HCT116 (cell line): ENCODE measurements at regions not wholly inside any gene's neighbourhood (a gene's known extent, or its start where the extent isn't known, plus 50 kb on each side); places are given as distances from the start of the nearest gene placed in this dataset.

Source experiments
- ATAC-seq: fragments of 200-7000 bp; cut with Tn5 transposase; 2 replicates; pipeline ENCODE4 v1.9.1; 2020; ENCODE audit warnings: mild to moderate bottlenecking, moderate library complexity
- BruUV-seq: library from RNA; stranded (reverse); fragments of 400-500 nt; replicated peaks from 2 replicates; lab custom pipeline; 2021; lab: Mats Ljungman, UMichigan
- CTCF ChIA-PET: fragments of 300-600 bp; sonication (Branson Sonifier 250); formaldehyde crosslinking; loops from one replicate; lab custom pipeline; 2021; ENCODE audit warnings: antibody characterized with exemption; lab: Charles Lee
- POLR2A ChIA-PET: fragments of 300-600, 350-600 bp; sonication (Branson Sonifier 250); formaldehyde crosslinking; loops from one replicate; lab custom pipeline; 2021; ENCODE audit warnings: antibody characterized with exemption; lab: Charles Lee
- RAD21 ChIA-PET, 2 experiments: fragments of 300-600 bp; sonication (Branson Sonifier 250); formaldehyde crosslinking; loops; one replicate each; lab custom pipeline; 2023; ENCODE audit warnings: low total read pairs in 2 of 2; ENCODE audit not compliant: uncharacterized antibody in 2 of 2, unreplicated experiment in 2 of 2, low non-redundant PET in 1 of 2; lab: Charles Lee
- DNase-seq: peaks from one replicate; pipeline ENCODE4 v3.0.0-alpha.2; 2010; ENCODE audit warnings: low read depth, low spot score
- H2AFZ ChIP-seq: fragments of 200-600 bp; shearing (Covaris generic), sonication (generic); 2 replicates; pipeline ENCODE4 v1.6.1; 2017; ENCODE audit warnings: low read depth, mixed run types, mixed read lengths, antibody characterized with exemption, low read length; ENCODE audit not compliant: poor library complexity, severe bottlenecking
- H3K27ac ChIP-seq: 2 replicates; pipeline ENCODE4 v1.5.1; 2012; ENCODE audit warnings: low read depth, low read length
- H3K27me3 ChIP-seq: fragments of 200-600 bp; sonication (generic); 2 replicates; pipeline ENCODE4 v1.6.1; 2016; ENCODE audit warnings: mixed run types, low read length, mixed read lengths; ENCODE audit not compliant: insufficient read depth
- H3K36me3 ChIP-seq, 2 experiments: fragments of 200-500 bp in 1 of 2; fragments of 200-600 bp in 1 of 2; sonication (Bioruptor generic) in 1 of 2; sonication (generic) in 1 of 2; 2 replicates each; pipeline versions ENCODE4 v1.5.1 to v1.6.1; 2014 to 2016; ENCODE audit warnings: low read length in 2 of 2, inconsistent platforms in 1 of 2, mixed read lengths in 1 of 2, mixed run types in 1 of 2; ENCODE audit not compliant: insufficient read depth in 2 of 2, control insufficient read depth in 1 of 2
- H3K4me1 ChIP-seq, 2 experiments: fragments of 200-600 bp in 1 of 2; sonication (generic) in 1 of 2; 2 replicates each; pipeline versions ENCODE4 v1.5.1 to v1.6.1; 2012 to 2017; ENCODE audit warnings: low read length in 2 of 2, inconsistent platforms in 1 of 2, mild to moderate bottlenecking in 1 of 2, mixed read lengths in 1 of 2, mixed run types in 1 of 2, moderate library complexity in 1 of 2; ENCODE audit not compliant: insufficient read depth in 2 of 2, control insufficient read depth in 1 of 2
- H3K4me2 ChIP-seq: fragments of 200-600 bp; sonication (generic); 2 replicates; pipeline ENCODE4 v1.6.1; 2017; ENCODE audit warnings: mixed run types, low read length, mixed read lengths
- H3K4me3 ChIP-seq, 2 experiments: fragments of 200-600 bp in 1 of 2; sonication (generic) in 1 of 2; replicated peaks in 1 of 2; 2 replicates each; pipeline ENCODE4 v1.5.1; 2011 to 2016; ENCODE audit warnings: low read length in 2 of 2, control low read depth in 1 of 2, low read depth in 1 of 2, mild to moderate bottlenecking in 1 of 2, mixed read lengths in 1 of 2, mixed run types in 1 of 2
- H3K79me2 ChIP-seq: fragments of 200-600 bp; sonication (generic); 2 replicates; pipeline ENCODE4 v1.6.1; 2017; ENCODE audit warnings: mild to moderate bottlenecking, mixed run types, low read length, moderate library complexity, mixed read lengths; ENCODE audit not compliant: insufficient read depth
- H3K9ac ChIP-seq: fragments of 200-600 bp; sonication (generic); 2 replicates; pipeline ENCODE4 v1.6.1; 2016; ENCODE audit warnings: low read length, mixed read lengths
- H3K9me2 ChIP-seq: fragments of 200-600 bp; sonication (generic), shearing (Covaris generic); 2 replicates; pipeline ENCODE4 v1.6.1; 2017; ENCODE audit warnings: mixed run types, mild to moderate bottlenecking, moderate library complexity; ENCODE audit not compliant: insufficient read depth
- H3K9me3 ChIP-seq, 2 experiments: fragments of 200-500 bp in 1 of 2; fragments of 200-600 bp in 1 of 2; sonication (Bioruptor generic) in 1 of 2; sonication (generic) in 1 of 2; 2 replicates each; pipeline ENCODE4 v1.6.1; 2014 to 2017; ENCODE audit warnings: low read length in 2 of 2, mixed read lengths in 2 of 2, inconsistent platforms in 1 of 2, low read depth in 1 of 2, mild to moderate bottlenecking in 1 of 2, mixed run types in 1 of 2, moderate library complexity in 1 of 2; ENCODE audit not compliant: control insufficient read depth in 1 of 2, insufficient read depth in 1 of 2
- H4K20me1 ChIP-seq: fragments of 200-600 bp; sonication (generic), shearing (Covaris generic); 2 replicates; pipeline ENCODE4 v1.6.1; 2017; ENCODE audit warnings: mixed run types, mild to moderate bottlenecking, moderate library complexity; ENCODE audit not compliant: insufficient read depth
- CBX3 ChIP-seq: IDR thresholded peaks from 2 replicates; pipeline ENCODE4 v1.6.1; 2012; ENCODE audit warnings: low read depth
- CEBPB ChIP-seq: IDR thresholded peaks from 2 replicates; pipeline ENCODE4 v1.6.1; 2012; ENCODE audit warnings: low read depth
- CTCF ChIP-seq, 3 experiments: fragments of 200-600 bp in 1 of 3; sonication (generic) in 1 of 3; IDR thresholded peaks in 2 of 3; conservative IDR thresholded peaks in 1 of 3; 2 replicates each; pipeline ENCODE4 v1.5.1; 2012 to 2017; ENCODE audit warnings: low read depth in 2 of 3, low read length in 2 of 3, antibody characterized with exemption in 1 of 3, borderline replicate concordance in 1 of 3, control low read depth in 1 of 3, mild to moderate bottlenecking in 1 of 3, mixed read lengths in 1 of 3, mixed run types in 1 of 3, moderate library complexity in 1 of 3; ENCODE audit not compliant: insufficient read depth in 1 of 3
- EGR1 ChIP-seq: IDR thresholded peaks from 2 replicates; pipeline ENCODE4 v1.6.1; 2012; ENCODE audit warnings: low read depth
- ELF1 ChIP-seq: IDR thresholded peaks from 2 replicates; pipeline ENCODE4 v1.6.1; 2012; ENCODE audit warnings: low read depth, borderline replicate concordance
- EZH2 ChIP-seq: fragments of 200-600 bp; sonication (generic); IDR thresholded peaks from 2 replicates; pipeline ENCODE4 v1.6.1; 2017; ENCODE audit warnings: antibody characterized with exemption, mixed run types
- FOSL1 ChIP-seq: IDR thresholded peaks from 2 replicates; pipeline ENCODE4 v1.6.1; 2012; ENCODE audit warnings: low read depth
- JUND ChIP-seq: IDR thresholded peaks from 2 replicates; pipeline ENCODE4 v1.6.1; 2012
- MAX ChIP-seq: IDR thresholded peaks from 2 replicates; pipeline ENCODE4 v1.6.1; 2012
- POLR2A ChIP-seq: IDR thresholded peaks from 2 replicates; pipeline ENCODE4 v1.7.0; 2011; ENCODE audit warnings: borderline replicate concordance; ENCODE audit not compliant: insufficient read depth, insufficient read length; ENCODE audit errors: extremely low read depth
- POLR2AphosphoS5 ChIP-seq: IDR thresholded peaks from 2 replicates; pipeline ENCODE4 v1.6.1; 2011; ENCODE audit warnings: mild to moderate bottlenecking, low read depth, low read length, moderate library complexity
- REST ChIP-seq: IDR thresholded peaks from 2 replicates; pipeline ENCODE4 v1.6.1; 2012; ENCODE audit warnings: low read depth
- SIN3A ChIP-seq: IDR thresholded peaks from 2 replicates; pipeline ENCODE4 v1.6.1; 2012; ENCODE audit warnings: low read depth
- SP1 ChIP-seq: IDR thresholded peaks from 2 replicates; pipeline ENCODE4 v1.6.1; 2012; ENCODE audit warnings: low read depth
- TCF7L2 ChIP-seq: IDR thresholded peaks from 2 replicates; pipeline ENCODE4 v1.7.0; 2011; ENCODE audit warnings: borderline replicate concordance, inconsistent platforms; ENCODE audit not compliant: insufficient read depth, insufficient read length; ENCODE audit errors: extremely low read depth
- ZBTB33 ChIP-seq: IDR thresholded peaks from 2 replicates; pipeline ENCODE4 v1.6.1; 2011; ENCODE audit warnings: mild to moderate bottlenecking, low read length, moderate library complexity; ENCODE audit not compliant: insufficient replicate concordance; ENCODE audit errors: extremely low read depth
- ZFX ChIP-seq: fragments of 450-650 bp; IDR thresholded peaks from 2 replicates; pipeline ENCODE4 v1.6.1; 2017
- intact Hi-C: fragments of 100-400 bp; cut with micrococcal nuclease; formaldehyde crosslinking; loops from 2 replicates; pipeline ENCODE4 v1.10.0; 2022

- Histone ChIP-seq H3K9ac (no peak overlapping the region), H4K20me1 (no peaks in the 10 kb centered on the region), H3K36me3 (no peaks in the 10 kb centered on the region), H3K9me3 (no peaks in the 10 kb centered on the region), H2AFZ (no peak overlapping the region), H3K9me2 (no peaks in the 10 kb centered on the region), H3K27me3 (0 out of 2 replicates have a peak, but pooled peaks cover 3% of the 10 kb centered on the region), H3K4me2 (no peak overlapping the region), H3K27ac (no peak overlapping the region), H3K4me1 (no peaks in the 10 kb centered on the region), H3K4me3 (no peak overlapping the region), H3K79me2 (no peaks in the 10 kb centered on the region)
- intact Hi-C loops, result no loop called here
- ChIA-PET POLR2A (no interaction called here), RAD21 (no interaction called here), CTCF (no interaction called here)
- ATAC-seq, result no peak
- TF ChIP-seq POLR2AphosphoS5 (no peak), CEBPB (no peak), EGR1 (no peak), REST (no peak), CBX3 (no peak), ZBTB33 (no peak), JUND (no peak), MAX (no peak), POLR2A (no peak), FOSL1 (no peak), SP1 (no peak), SIN3A (no peak), ELF1 (no peak), EZH2 (no peak), ZFX (no peak), CTCF (IDR thresholded peaks at IDR 0.05 in 2 of 3, conservative IDR thresholded peaks at IDR 0.05 in 1 of 3; ENCODE audit: borderline replicate concordance in 1 of 3, insufficient read depth in 1 of 3, low read depth in 2 of 3, low read length in 2 of 3) (no peak), TCF7L2 (no peak)
- no TSS peak for BruUV-seq
- no peak for DNase-seq
Measured at GRCh38 chr16:54796211-54796610, 134.5 kb upstream of the IRX5 start.
